CD4-positive, CD25-positive, alpha-beta regulatory T cell (primary cell): ENCODE measurements at regions not wholly inside any gene's neighbourhood (a gene's known extent, or its start where the extent isn't known, plus 50 kb on each side); places are given as distances from the start of the nearest gene placed in this dataset.
A peak's percentile ranks its signal among the peaks of the same experiment; 100 is the strongest.

Experiments
- ATAC-seq, 2 donors: fragments of 150-1000 bp; cut with Tn5 transposase; one replicate each; pipeline ENCODE4 v1.10.0; 2021; ENCODE audit warnings: low read depth in 2 of 2, moderate number of reproducible peaks in 2 of 2, moderate library complexity in 1 of 2
- DNase-seq, 3 donors: peaks; one replicate each; pipeline versions ENCODE4 v3.0.0 to v3.0.0-alpha.2; 2012 to 2022; ENCODE audit warnings: mixed read lengths in 1 of 3
- H3K27ac ChIP-seq: one replicate; pipeline ENCODE4 v1.7.0; 2013; ENCODE audit warnings: mild to moderate bottlenecking, low read length; ENCODE audit not compliant: insufficient read depth, poor library complexity, severe bottlenecking
- H3K27me3 ChIP-seq: one replicate; pipeline ENCODE4 v1.7.0; 2013; ENCODE audit warnings: low read length; ENCODE audit not compliant: control insufficient read depth, insufficient read depth
- H3K36me3 ChIP-seq: one replicate; pipeline ENCODE4 v1.7.0; 2013; ENCODE audit warnings: mild to moderate bottlenecking, low read length, moderate library complexity; ENCODE audit not compliant: control insufficient read depth, insufficient read depth
- H3K4me1 ChIP-seq: 2 replicates; pipeline ENCODE4 v1.7.0; 2013; ENCODE audit warnings: mild to moderate bottlenecking, low read length; ENCODE audit not compliant: insufficient read depth, control insufficient read depth, poor library complexity, severe bottlenecking
- H3K4me3 ChIP-seq: one replicate; pipeline ENCODE4 v1.7.0; 2013; ENCODE audit warnings: low read depth, mild to moderate bottlenecking, low read length, moderate library complexity
- H3K9me3 ChIP-seq, 2 experiments: 1 replicate in 1 of 2; 2 replicates in 1 of 2; pipeline ENCODE4 v1.7.0; 2013; ENCODE audit warnings: low read length in 2 of 2, mild to moderate bottlenecking in 1 of 2, moderate library complexity in 1 of 2; ENCODE audit not compliant: control insufficient read depth in 2 of 2
- H3K27ac Mint-ChIP-seq, 3 donors: one replicate each; pipeline ENCODE4 v1.8.0; 2020 to 2022; ENCODE audit warnings: mild to moderate bottlenecking in 3 of 3, mixed read lengths in 3 of 3, moderate library complexity in 2 of 3
- H3K27me3 Mint-ChIP-seq: one replicate; pipeline ENCODE4 v1.8.0; 2022; ENCODE audit warnings: mild to moderate bottlenecking, mixed read lengths
- H3K36me3 Mint-ChIP-seq: one replicate; pipeline ENCODE4 v1.8.0; 2020; ENCODE audit warnings: mixed read lengths
- H3K4me1 Mint-ChIP-seq, 4 donors: one replicate each; pipeline ENCODE4 v1.8.0; 2020 to 2022; ENCODE audit warnings: mixed read lengths in 4 of 4, mild to moderate bottlenecking in 1 of 4
- H3K4me3 Mint-ChIP-seq, 4 donors: one replicate each; pipeline ENCODE4 v1.8.0; 2020 to 2022; ENCODE audit warnings: mild to moderate bottlenecking in 4 of 4, mixed read lengths in 4 of 4, moderate library complexity in 3 of 4
- H3K9me3 Mint-ChIP-seq, 7 donors: one replicate each; pipeline ENCODE4 v1.8.0; 2020 to 2022; ENCODE audit warnings: mixed read lengths in 7 of 7, mild to moderate bottlenecking in 3 of 7, moderate library complexity in 2 of 7

- ATAC-seq (no peak), DNase-seq (peak in 2 of 3 donors; percentile 18 to 32)
- H3K27me3 Mint-ChIP-seq, result peaks cover 50% of the 10 kb centered on the region
- H3K4me1 Mint-ChIP-seq, result no peaks in the 10 kb centered on the region
- Histone ChIP-seq H3K4me1 (no peaks in the 10 kb centered on the region), H3K9me3 (no peaks in the 10 kb centered on the region), H3K27me3 (peaks cover 5% of the 10 kb centered on the region), H3K27ac (no peak overlapping the region), H3K36me3 (no peaks in the 10 kb centered on the region), H3K4me3 (no peak overlapping the region)
- H3K4me3 Mint-ChIP-seq, result no peak overlapping the region
- H3K9me3 Mint-ChIP-seq, result peaks cover 0 to 2% (median 0%) of the 10 kb centered on the region in 7 donors
- no peaks in the 10 kb centered on the region for H3K36me3 Mint-ChIP-seq
- H3K27ac Mint-ChIP-seq, result no peak overlapping the region
These were observed 303.8 kb downstream of the TMEM121 start for GRCh38 chr14:105830171-105830570.

GRCh38 chr14:105836160-105836559 is 309.8 kb downstream of the TMEM121 start:
- H3K4me1 Mint-ChIP-seq, result no peaks in the 10 kb centered on the region
- H3K27me3 Mint-ChIP-seq, result peaks cover 1% of the 10 kb centered on the region
- H3K36me3 ChIP-seq, result no peaks in the 10 kb centered on the region
- ATAC-seq (no peak), DNase-seq (no peak)
- H3K27ac ChIP-seq, result no peak overlapping the region
- no peaks in the 10 kb centered on the region for H3K4me1 ChIP-seq
- no peak overlapping the region for H3K27ac Mint-ChIP-seq
- no peak overlapping the region for H3K4me3 Mint-ChIP-seq
- no peak overlapping the region for H3K4me3 ChIP-seq
- H3K9me3 Mint-ChIP-seq, result no peaks in the 10 kb centered on the region
- no peaks in the 10 kb centered on the region for H3K36me3 Mint-ChIP-seq
- no peaks in the 10 kb centered on the region for H3K9me3 ChIP-seq
- H3K27me3 ChIP-seq, result no peaks in the 10 kb centered on the region

- H3K36me3 ChIP-seq, result no peaks in the 10 kb centered on the region
- H3K9me3 ChIP-seq, result no peaks in the 10 kb centered on the region
- H3K27me3 ChIP-seq, result no peaks in the 10 kb centered on the region
- H3K27ac Mint-ChIP-seq, result no peak overlapping the region
- no peak overlapping the region for H3K27ac ChIP-seq
- no peaks in the 10 kb centered on the region for H3K4me1 ChIP-seq
- no peaks in the 10 kb centered on the region for H3K27me3 Mint-ChIP-seq
- peaks cover 0 to under 1% (median 0%) of the 10 kb centered on the region in 4 donors for H3K4me1 Mint-ChIP-seq
- no peaks in the 10 kb centered on the region for H3K9me3 Mint-ChIP-seq
- no peaks in the 10 kb centered on the region for H3K36me3 Mint-ChIP-seq
- DNase-seq, result no peak
- H3K4me3 ChIP-seq, result no peak overlapping the region
- H3K4me3 Mint-ChIP-seq, result no peak overlapping the region
- no peak for ATAC-seq
These were observed 310.3 kb downstream of the TMEM121 start for GRCh38 chr14:105836730-105837129.

- DNase-seq (no peak), ATAC-seq (no peak)
- H3K27me3 ChIP-seq, result no peaks in the 10 kb centered on the region
- H3K36me3 ChIP-seq, result no peaks in the 10 kb centered on the region
- no peak overlapping the region for H3K4me3 Mint-ChIP-seq
- no peaks in the 10 kb centered on the region for H3K36me3 Mint-ChIP-seq
- no peaks in the 10 kb centered on the region for H3K9me3 Mint-ChIP-seq
- peaks cover 0 to 6% (median 1%) of the 10 kb centered on the region in 4 donors for H3K4me1 Mint-ChIP-seq
- no peak overlapping the region for H3K4me3 ChIP-seq
- H3K27me3 Mint-ChIP-seq, result no peaks in the 10 kb centered on the region
- H3K27ac Mint-ChIP-seq, result no peak overlapping the region
- H3K4me1 ChIP-seq, result no peaks in the 10 kb centered on the region
- H3K27ac ChIP-seq, result no peak overlapping the region
- no peaks in the 10 kb centered on the region for H3K9me3 ChIP-seq
These were observed 311.1 kb downstream of the TMEM121 start for GRCh38 chr14:105837349-105838063.

- no peak for ATAC-seq
- no peak overlapping the region for H3K4me3 Mint-ChIP-seq
- H3K27ac Mint-ChIP-seq, result no peak overlapping the region
- Histone ChIP-seq H3K4me1 (no peaks in the 10 kb centered on the region), H3K9me3 (no peaks in the 10 kb centered on the region), H3K27ac (no peak overlapping the region), H3K27me3 (no peaks in the 10 kb centered on the region), H3K4me3 (no peak overlapping the region), H3K36me3 (no peaks in the 10 kb centered on the region)
- peaks cover 0 to 6% (median 1%) of the 10 kb centered on the region in 4 donors for H3K4me1 Mint-ChIP-seq
- H3K27me3 Mint-ChIP-seq, result no peaks in the 10 kb centered on the region
- no peaks in the 10 kb centered on the region for H3K9me3 Mint-ChIP-seq
- no peak for DNase-seq
- no peaks in the 10 kb centered on the region for H3K36me3 Mint-ChIP-seq
These were observed 311.7 kb downstream of the TMEM121 start for GRCh38 chr14:105838107-105838506.

- DNase-seq (no peak), ATAC-seq (no peak)
- H3K4me3 Mint-ChIP-seq, result no peak overlapping the region
- Histone ChIP-seq H3K9me3 (no peaks in the 10 kb centered on the region), H3K27ac (no peak overlapping the region), H3K27me3 (no peaks in the 10 kb centered on the region), H3K4me3 (no peak overlapping the region), H3K4me1 (no peaks in the 10 kb centered on the region), H3K36me3 (no peaks in the 10 kb centered on the region)
- H3K27ac Mint-ChIP-seq, result peak overlapping the region in 1 of 3 donors; percentile 32
- H3K9me3 Mint-ChIP-seq, result no peaks in the 10 kb centered on the region
- peaks cover 0 to 6% (median 1%) of the 10 kb centered on the region in 4 donors for H3K4me1 Mint-ChIP-seq
- H3K36me3 Mint-ChIP-seq, result no peaks in the 10 kb centered on the region
- H3K27me3 Mint-ChIP-seq, result no peaks in the 10 kb centered on the region
These were observed 312.4 kb downstream of the TMEM121 start for GRCh38 chr14:105838591-105839424.

- no peak for ATAC-seq
- H3K27ac ChIP-seq, result no peak overlapping the region
- no peaks in the 10 kb centered on the region for H3K9me3 Mint-ChIP-seq
- no peak overlapping the region for H3K27ac Mint-ChIP-seq
- H3K4me1 ChIP-seq, result no peaks in the 10 kb centered on the region
- no peaks in the 10 kb centered on the region for H3K36me3 ChIP-seq
- H3K36me3 Mint-ChIP-seq, result no peaks in the 10 kb centered on the region
- no peak overlapping the region for H3K4me3 ChIP-seq
- DNase-seq, result no peak
- no peak overlapping the region for H3K4me3 Mint-ChIP-seq
- no peaks in the 10 kb centered on the region for H3K27me3 ChIP-seq
- no peaks in the 10 kb centered on the region for H3K9me3 ChIP-seq
- H3K4me1 Mint-ChIP-seq, result peaks cover 0 to 6% (median 1%) of the 10 kb centered on the region in 4 donors
- H3K27me3 Mint-ChIP-seq, result no peaks in the 10 kb centered on the region
These were observed 313.3 kb downstream of the TMEM121 start for GRCh38 chr14:105839425-105840265.
